CD4-positive, alpha-beta T cell treated with Interleukin-1 beta for 1 hour (primary cell): ENCODE measurements at regions not wholly inside any gene's neighbourhood (a gene's known extent, or its start where the extent isn't known, plus 50 kb on each side); places are given as distances from the start of the nearest gene placed in this dataset.

Experiments used
- DNase-seq, 2 donors: peaks; one replicate each; pipeline ENCODE4 v3.0.0-alpha.2; 2020 to 2022

DNA sequence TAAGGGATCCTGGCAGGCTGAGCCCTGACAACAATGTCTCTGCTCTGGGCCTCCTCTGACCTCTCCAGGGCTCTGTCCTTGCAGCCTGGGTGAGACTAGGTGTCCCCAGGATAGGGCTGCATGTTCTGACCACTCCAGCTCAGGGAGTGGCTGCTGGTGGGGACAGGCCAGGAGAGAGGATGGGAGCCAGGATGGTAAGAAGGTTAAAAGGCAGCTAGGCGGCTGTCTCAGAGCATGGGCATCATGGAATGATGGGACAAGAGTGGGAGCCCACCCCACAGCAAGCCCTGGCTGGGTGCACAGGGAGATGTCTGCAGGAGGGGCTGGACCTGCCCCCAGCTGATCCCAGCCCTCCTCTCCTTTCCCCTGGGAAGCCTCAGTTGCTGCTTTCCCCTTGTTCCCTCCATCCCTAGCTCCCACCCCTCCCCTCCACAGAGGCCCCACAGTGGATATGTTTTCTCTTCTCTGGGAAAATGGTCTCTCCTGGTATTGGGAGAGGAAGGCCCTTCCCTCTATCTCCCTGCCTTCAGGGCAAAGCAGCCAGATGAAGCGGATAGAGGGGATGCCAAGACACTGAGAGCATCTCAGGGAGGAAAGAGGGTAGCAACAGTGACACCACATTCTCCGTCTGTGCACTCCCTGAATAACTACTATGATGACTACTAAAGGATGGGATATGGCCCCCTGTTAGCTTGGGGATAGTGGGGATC is 334.3 kb downstream of the DYSF start:
- no peak for DNase-seq

DNA sequence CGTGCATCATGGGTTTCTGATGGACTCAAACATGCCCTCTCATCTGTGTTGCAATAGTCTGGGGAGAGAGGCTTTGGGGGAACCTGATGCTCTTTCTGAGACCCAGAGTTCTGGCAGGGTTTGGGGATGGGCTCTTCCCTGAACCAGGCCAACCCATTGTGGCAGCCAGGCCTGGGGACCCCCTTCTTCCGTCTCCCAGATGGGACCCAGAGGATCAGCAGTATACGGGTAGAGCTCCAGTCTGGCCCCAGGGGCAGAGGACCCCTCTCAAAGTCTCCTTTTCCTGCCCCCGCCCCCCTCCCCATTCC is 333.7 kb downstream of the DYSF start:
- DNase-seq: no peak

DNA sequence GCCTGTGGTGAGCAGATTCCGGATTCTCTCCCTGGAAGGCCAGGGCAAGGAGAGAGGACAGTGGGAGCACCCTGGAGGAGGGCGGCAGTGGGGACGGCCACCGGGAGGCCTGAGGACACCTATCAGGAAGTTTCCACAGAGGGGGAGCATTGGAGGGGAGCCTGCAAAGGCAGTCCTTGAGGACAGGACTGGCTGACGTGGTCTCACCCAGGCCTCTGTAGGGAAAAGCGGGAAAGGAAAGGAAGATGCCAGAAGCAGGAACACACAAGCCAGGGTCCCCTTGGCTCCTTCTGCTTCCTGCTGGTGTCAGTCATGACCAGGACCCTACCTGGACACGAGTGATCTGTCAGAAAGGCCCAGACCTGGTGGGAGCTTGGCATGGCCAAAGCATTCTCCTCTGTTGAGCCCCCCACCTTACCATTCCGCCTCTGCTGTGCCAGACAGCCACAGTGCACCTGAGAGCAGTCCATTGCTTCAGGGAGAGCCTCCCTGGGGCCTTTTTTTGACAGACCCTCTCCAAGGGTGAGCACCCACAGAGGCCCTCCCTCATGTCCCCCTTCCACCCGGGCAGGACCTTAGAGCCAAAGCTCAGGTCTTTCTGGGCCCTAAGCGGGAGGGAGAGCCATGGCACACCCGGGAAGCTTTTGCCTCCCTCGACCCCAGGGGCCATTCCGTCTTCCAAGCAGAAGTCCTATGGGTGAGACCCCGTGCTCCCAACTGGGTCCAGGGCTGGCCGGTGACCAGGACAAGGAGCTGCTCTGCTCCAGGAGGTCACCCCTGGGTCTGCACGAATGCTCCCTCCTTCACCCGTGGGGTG is 333.1 kb downstream of the DYSF start:
- no peak for DNase-seq

DNA sequence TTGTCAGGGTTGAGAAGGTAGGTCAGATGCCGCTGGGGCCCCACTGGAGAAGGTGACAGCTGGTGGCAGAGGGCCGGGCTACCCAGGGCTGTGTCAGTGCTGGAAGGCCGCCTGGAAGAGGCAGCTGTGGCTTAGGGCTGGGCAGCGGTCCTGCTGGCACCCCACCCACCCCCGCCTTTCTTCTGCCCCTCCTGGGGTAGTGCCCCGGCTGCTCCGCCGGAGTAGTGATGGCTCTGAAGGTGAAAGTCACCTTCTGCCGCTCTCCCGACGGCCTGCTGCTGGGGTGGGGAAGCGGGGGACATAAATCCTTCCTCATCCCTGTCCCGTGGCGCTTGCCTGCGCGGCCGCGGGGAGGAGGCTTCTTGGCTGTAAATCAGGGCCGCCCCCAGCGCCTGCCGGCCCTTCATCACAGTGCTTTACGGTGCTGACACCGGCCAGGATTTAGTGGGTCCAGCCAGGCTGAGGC is 332.2 kb downstream of the DYSF start:
- DNase-seq: no peak

DNA sequence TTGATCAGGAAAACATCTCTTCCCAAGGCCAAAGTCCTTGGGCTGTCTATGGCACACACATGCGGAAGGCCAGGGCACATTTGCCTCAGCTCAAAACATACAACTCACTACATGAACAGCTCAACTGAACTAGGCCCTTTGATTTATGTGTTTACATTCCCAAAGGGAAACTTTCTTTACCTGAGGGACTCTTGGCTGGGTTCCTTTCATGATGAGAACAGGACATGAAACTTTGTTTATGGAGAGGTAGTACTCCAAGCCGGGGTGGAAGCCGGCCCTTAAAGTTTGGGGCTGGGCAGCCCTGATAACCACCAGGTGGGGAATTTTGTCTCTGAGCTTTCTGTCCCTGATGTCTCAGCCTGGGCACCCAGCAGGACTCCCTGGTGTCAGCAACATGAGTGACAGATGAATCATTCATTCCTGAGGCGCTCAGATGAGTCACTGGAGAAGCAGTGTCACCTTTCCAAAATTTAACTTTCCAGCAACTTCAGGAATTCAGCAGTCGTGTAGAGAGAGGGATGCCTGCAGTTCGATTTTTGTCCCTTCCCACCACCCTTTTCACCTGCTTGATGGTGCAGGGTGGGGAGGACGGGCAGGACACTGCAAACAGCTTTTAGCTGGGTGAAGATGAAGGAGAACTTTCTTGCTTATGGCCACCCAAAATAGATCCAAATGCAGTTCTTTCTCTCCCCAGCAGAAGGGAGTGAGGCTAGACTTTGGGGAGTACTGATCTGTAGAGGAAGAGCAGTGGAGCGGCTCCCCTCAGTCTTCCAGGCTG is 331.6 kb downstream of the DYSF start:
- DNase-seq: no peak

DNA sequence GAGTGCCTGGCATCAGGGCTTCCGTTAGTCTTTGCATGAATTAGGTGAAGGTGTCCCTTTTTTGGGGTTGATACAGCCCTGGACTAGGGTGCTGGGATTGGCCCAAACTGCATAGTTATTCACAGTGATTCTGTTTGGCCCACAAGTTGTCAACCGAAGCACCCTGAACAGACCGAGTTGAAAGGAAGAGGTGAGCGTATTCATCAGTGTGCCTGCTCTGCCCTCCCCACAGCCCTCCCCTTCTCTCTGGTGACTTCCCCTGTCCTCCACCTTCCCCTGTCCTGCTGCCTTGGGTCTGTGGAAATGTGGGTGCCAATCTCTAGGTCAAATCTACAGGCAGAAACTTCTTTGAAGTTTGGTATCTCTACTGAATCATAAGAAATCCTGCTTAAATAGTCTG is 330.5 kb downstream of the DYSF start:
- DNase-seq: no peak

DNA sequence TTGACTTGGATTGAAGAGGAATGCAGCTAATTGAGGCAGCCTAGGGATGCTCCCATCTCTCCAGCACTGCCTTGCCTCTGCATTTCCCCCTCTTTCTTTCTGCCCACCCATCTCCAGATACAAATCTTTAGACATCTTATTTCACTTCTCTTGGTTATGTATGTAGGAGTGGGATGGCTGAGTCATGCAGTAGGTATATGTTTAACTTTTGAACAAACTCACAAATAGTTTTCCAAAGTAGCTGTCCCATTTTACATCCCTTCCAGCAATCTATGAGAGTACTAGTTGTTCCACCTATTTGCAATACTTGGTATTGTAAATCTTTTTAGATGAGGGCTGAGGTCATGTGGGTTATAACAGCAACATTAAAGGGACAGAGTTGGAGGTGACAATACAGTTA is 329.9 kb downstream of the DYSF start:
- no peak for DNase-seq

DNA sequence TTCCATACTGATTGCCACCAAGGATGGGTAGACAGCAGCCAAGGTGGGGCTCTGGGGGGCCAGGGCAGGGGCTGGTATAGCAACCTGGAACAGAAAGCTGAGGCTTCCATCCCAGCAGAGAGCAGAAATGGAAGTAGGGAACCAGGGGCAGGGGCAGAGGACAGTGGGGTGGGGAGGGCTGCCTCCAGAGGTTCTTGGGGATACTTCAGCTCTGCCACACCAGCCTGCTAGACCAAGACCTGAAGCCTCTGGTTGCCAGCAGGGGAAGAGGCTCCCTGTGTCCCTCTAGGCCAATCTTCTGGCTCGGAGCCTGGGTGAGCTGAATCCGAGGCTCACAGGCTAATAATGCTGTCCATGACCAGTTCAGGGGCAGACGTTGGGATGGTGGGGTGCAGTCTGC is 329.0 kb downstream of the DYSF start:
- no peak for DNase-seq

DNA sequence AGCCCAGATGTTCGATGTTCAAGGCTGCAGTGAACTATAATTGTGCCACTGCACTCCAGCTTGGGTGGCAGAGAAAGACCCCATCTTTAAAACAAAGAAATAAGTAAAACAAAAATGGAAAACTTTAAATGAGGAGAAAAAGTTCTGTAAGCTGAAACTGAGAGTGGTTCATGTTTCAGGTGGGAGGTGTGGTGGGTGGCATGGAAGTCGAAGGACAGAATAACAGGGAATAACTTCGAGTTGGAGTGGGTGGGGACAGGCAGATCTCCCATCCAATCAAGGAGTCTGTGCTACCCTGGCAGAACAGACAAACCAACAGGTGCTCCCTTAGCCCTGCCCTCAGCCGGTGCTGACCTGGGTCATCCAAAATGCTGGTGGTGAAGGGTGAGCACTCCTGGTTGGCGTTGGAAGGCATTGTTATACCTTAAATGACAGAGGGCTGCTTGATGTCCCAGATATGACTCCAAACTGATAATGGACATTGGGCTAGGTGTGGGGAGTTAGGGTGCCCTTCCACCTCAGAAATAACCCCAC is 328.4 kb downstream of the DYSF start:
- DNase-seq: no peak

DNA sequence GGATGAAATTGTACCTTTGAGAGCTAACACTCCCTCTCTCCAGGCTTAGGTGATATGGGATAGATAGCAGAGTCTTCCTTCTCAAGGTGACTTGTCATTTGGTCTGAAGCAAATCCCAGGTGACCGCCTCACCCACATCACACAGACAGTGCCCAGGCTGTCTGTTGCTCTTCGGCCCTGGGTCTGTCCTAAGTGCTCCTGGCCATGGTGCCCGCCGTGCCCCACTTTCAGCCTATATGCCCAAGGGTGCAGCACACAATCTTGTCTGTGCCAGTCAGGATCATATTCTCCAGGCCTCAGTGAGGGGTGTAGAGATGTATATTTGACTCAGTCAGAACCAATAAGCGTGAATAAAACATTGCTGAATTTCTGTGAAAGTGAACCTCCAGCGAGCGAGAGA is 326.8 kb downstream of the DYSF start:
- no peak for DNase-seq

DNA sequence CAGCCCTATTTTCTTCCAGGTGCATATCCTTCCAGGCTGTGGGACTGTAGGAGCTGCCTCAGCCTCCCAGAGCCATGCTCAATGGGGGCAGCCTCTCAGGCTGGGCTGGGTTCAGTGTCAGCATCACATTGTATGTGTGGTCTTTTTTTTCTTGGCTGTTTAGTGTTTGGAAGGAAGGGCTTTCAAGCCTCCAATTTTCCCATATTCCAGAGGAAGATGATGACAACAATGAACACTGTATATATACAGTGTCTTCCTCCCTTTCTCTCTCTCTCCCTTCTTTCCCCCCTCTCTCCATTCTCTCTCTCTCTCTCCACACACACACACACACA is 326.4 kb downstream of the DYSF start:
- no peak for DNase-seq

DNA sequence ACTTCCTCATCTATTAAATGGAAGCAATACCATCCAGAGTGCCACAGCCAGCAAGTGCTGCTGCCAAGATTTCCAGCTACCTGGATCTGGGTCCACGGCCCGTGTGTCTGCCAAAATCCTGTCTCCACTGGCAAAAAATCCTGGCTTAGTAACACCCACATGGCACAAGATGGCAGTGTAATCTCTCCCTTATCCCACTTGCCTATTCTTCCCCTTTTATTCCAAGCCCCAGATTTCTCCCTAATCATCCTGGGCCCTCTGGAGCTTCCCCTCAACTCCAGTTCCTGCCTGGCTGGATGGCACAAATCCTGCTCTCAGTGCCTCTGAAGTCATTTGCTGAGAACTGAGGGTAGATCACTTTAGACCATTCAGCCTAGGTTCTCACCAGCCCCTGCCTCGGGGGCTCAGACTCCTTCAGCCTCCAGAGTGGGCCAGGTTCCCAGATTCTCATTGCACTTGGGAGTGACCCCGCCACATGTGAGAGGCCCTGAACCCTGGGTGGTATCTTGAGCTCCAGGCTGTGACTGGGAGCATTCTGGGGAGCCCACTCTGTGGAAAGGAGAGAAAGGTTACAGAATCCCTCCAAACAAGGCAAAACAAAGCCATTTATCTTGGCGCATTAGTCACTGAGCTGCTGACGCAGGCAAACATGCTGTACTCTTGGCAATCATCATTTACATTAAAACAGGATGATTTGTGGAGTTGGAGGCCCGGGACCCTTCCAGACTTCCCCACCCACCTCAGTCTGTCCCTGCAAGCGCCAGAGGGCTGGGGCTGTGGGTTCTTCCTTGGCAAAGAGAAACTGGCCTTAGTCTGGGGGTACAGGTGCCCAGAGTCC is 325.8 kb downstream of the DYSF start:
- DNase-seq: no peak

DNA sequence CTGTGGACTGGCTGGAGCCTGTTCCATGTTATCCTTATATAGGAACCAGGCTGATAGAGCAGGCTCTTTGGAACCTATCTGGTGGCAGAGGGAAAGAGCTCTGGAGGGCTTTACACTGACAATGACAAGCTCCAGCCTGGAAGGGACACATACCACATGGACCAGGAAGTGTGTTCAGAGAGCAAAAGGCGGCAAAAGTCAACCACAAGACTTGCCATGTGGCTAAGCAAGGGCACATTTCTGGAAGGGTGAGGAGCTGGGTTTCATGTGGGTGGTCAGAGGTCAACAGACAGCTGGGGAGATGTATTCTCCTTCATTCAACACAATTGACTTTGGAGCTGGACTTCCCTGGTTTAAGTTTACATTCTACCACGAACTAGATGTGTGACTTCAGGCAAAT is 325.2 kb downstream of the DYSF start:
- no peak for DNase-seq

DNA sequence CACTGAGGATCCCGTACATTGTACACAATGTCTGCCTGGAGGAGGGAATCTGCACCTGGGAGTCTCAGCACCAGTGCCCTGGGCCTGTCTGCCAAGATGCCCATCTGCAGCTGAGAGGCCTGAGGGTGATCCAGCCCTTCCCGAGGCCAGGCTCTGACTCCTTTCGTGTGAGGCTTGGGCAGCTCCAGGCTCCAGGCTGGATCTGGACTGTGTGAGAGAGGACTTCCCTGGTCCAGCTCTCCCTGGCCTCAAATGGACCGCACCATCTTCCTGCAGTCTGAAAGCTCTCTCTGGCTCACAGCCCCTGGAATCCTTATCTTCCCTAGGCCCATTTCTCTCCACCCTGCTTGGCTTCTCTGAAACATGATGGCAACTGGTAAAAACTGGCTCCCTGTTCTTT is 324.6 kb downstream of the DYSF start:
- no peak for DNase-seq

DNA sequence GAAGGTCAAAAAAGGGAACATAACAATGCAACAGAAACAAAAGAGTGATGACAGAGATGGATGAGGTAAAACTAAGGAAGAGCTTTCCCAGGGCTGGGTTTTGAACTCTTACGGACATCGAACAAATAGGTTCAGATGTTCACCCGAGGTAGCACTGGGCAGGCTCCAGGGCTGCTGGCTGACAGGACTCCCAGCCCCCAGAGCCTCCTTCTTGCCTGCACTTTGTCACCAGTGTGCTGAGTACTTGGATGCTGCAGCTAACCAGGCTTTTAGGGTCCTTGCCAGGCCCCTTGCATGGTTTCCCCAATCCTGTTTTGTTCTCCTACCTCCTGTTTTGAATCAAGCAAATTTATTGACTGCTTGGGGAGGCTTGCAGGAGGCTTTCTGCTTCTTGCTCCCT is 322.9 kb downstream of the DYSF start:
- DNase-seq: no peak

DNA sequence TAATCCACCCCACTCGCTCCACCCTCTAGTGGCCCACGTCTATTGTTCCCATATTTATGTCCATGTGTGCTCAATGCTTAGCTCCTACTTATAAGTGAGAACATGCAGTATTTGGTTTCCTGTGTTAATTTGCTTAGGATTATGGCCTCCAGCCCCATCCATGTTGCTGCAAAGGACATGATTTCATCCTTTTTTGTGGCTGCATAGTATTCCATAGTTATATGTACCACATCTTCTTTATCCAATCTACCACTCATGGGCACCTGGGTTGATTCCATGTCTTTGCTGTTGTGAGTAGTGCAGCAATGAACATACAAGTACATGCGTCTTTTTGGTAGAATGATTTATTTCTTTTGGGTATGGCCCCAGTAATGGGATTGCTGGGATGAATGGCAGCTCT is 319.9 kb downstream of the DYSF start:
- DNase-seq: no peak

DNA sequence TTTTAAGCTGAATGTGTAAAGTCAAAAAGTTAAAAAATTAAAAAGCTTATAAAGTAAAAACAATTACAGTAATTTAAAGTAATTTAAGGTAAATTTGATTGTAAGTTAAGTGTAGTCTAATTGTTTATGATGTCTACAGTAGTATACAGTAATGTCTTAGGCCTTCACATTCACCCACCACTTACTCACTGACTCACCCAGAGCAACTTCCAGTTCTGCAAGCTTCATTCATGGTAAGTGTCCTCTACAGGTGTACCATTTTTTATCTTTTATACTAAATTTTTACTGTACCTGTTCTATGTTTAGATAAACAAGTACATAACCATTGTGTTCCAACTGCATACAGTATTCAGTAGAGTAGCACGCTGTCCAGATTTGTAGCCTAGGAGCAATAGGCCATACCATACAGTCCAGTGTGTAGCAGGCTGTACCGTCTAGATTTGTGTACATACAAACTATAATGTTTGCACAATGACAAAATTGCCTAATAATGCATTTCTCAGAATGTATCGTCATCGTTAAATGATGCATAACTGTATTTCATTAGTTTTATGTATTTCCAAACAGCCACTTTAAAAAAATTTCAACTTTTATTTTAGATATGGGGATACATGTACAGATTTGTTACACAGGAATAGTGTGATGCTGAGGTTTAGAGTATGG is 319.3 kb downstream of the DYSF start:
- no peak for DNase-seq

DNA sequence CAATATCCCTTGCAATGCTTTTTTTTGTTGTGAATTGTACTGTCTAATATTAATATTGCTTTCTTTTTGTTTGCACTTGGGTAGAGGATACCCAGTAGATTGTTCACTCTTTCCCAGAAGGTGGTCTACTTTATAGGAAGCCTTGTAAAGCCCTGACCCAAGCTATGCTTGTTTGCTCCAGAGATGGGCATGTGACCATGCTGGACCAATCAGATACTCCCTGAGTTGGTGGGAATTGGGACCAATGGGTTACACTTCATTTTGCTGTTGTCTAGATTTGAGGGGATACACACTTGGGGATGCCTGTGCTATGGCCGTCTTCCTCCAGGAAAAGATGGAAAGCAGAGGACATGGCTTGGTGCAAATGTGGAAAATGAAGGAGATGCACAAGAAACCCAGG is 314.3 kb downstream of the DYSF start:
- no peak for DNase-seq

DNA sequence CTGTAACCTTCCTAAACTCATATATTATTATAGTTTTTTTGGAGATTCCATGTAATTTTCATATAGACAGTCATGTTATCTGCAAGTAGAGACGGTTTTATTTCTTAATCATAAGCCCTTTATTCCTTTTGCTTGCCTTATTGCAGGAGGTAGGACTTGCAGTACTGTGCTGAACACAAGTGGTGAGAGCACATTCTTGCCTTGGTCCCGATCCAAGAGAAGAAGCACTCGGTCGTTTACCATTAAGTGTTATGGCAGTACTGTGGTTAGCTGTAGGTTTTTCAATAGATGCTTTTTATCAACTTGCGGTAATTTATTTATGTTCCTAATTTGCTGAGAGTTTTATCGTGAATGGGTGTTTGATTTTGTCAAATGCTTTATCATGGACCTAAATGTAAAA is 305.7 kb downstream of the DYSF start:
- no peak for DNase-seq

DNA sequence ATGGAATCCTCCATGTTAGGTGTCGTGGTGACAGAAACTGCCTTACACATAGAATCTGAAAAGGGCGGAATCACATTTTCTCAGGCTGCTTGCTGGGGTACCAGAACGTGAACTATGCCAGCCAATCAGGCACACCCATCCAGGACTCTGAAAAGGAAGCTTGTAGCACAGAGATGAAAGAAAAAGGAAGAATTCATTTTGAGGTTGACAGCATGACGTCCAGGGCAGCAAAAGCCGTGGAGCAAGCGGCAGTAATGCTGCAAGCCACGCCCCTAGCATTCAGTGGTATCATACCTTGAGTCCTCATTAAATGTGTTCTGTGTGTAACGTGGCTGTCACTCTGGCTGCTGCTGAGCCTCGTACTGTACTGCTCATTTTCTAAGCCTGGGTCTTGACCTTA is 304.0 kb downstream of the DYSF start:
- DNase-seq: no peak

DNA sequence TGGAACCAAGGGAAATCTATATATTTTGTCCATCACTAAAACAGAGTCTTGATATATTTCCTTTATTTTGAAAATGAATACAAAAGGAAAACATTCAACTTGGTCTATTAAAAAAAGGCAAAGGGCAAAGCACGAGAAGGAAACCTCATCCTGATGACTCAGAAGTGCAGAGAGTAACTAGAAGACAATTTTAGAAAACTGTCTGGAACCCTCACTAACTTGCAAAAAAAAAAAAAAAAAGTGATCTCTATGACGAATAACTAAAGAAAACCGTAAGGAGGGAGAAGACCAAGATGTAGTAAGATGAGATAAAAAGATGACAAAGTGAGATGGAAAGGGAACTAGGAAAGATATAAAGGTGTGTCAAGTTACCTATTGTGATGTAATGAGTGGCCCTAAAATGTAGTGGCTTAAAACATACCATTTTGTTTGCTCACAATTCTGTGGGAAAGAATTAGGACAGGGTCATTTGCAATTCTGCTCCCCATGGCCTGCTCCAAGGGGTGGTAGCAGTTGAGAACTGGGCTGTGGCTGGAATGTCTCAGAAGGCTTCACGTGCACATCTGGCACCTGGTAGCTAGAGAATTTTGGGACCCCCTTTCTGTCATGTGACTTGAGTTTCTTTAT is 303.0 kb downstream of the DYSF start:
- DNase-seq: no peak

DNA sequence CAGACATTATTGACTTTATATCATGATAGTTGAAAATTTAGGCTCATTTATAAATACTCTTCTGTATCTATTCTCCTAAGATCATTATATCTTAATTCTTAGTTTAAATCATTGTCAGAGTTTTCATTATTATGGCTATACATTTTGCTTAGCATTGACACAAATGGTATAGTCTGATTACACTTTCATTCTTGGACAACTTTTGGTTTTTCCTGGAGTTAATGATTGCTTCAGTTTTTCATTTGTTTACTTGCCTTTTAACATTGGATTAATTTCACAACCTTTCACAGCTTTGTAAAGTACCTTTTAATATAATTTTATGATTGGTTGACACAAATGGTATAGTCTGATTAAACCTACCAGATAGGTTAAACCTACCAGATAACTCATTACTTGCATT is 298.2 kb downstream of the DYSF start:
- no peak for DNase-seq
